Fibroblast of the aortic adventitia (primary cell): ENCODE measurements at regions not wholly inside any gene's neighbourhood (a gene's known extent, or its start where the extent isn't known, plus 50 kb on each side); places are given as distances from the start of the nearest gene placed in this dataset.
A peak's percentile ranks its signal among the peaks of the same experiment; 100 is the strongest.

ENCODE experiments used
- DNase-seq: peaks from one replicate; pipeline ENCODE4 v3.0.0-alpha.2; 2010; ENCODE audit warnings: low read depth
- H3K4me3 ChIP-seq: 2 replicates; pipeline ENCODE4 v1.5.1; 2011; ENCODE audit warnings: low read depth, mild to moderate bottlenecking, control low read depth, low read length, moderate library complexity
- CTCF ChIP-seq: IDR thresholded peaks from 2 replicates; pipeline ENCODE4 v1.5.1; 2011; ENCODE audit warnings: mild to moderate bottlenecking, low read length, control low read depth, inconsistent platforms; ENCODE audit not compliant: insufficient read depth

DNA sequence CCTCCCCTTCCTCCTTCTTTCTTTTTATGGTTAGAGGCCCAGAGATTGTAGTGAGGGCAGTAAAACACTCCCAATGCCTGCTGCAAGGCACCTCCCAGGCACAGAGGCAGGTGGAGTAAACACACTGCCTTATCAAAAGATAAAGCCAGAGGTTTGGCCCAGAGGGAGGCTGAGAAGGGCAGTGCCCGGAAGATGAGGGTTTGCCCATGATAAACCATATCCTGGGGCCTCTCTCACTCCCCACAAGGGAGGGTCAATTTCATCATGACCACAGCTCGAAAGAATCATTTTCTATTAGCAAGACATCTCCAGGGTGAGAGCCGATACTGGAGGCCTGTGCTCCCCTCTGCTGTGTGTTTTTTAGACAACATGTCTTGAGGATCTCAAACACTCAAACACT, 98.5 kb upstream of the FAM9C start:
- TF ChIP-seq CTCF: no peak
- no peak for DNase-seq
- H3K4me3 ChIP-seq: no peak overlapping the region

DNA sequence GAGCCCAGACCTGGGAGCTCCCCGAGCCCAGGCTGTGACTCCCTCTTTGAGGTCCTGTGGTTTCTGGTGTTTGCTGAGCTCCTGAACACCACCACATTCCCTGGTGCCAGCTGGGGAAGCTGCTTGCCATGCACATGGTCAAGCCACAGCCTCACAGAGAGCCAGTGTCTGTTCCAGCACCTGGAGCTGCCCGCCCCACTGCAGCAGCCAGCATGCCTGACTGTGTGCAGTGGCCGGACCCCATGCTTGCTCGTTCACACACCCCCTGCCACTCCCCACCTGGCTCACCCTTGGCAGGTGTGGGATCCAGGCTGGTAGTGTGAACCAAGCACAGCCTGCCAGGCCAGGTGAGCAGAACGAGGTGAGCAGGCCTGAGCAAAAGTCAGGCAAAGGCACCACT, 95.6 kb upstream of the FAM9C start:
- H3K4me3 ChIP-seq: no peak overlapping the region
- TF ChIP-seq CTCF: no peak

DNA sequence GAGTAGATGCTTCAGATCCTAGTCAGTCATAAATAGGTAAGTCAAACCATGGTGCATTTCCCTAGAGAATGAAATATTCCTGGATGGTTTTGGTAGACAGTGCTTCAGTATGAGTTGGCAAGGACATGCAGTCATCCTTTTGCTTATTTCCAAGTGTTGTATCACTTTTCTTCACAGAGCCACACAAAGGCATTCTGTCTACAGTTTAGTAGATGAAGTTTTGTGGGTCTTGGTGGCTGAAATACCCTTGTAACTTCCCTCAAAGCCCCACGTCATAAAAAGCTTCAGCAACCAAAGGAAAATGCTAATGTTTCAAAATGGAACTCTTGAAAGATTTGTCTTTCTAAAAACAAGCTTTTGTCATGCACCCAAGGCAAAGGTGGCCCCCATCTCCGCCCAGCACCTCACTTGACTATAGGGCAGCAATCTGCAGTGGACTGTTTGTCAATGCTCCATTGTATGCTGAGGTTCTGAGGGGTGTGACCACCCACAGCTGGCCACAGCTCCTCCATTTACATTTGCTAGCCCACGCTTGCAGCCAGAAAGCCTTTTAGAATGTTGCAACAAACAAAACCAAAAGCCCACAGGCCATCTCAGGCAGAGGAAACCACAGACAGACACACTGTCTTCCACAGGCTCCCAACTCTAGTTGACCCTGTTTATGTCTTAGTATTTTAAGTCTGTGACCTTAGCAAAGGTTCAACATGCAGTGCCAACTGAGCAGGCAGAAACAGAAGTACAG, 87.1 kb upstream of the FAM9C start:
- TF ChIP-seq CTCF: no peak
- no peak overlapping the region for H3K4me3 ChIP-seq
- no peak for DNase-seq

More for the DNA sequence above, 95.6 kb upstream of the FAM9C start:
- no peak for DNase-seq

DNA sequence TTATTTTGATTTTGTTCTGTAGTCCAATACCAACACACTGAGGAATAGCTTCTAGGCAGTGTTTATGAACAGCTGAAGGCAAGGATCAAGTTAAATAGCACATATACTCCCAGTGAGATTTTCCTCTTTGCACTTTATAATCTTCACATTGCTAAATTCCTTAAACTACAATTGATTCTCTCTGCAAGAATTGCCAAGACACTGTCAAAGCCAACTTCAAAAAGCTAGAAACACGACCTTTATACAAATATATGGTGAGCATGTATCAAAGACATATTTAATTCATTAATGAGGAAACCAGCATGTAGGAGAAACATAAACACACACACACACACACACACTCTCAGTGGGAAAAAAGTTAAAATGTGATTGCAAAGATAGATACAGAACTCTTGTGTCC, 86.4 kb upstream of the FAM9C start:
- DNase-seq: no peak
- H3K4me3 ChIP-seq: no peak overlapping the region
- no peak for TF ChIP-seq CTCF

DNA sequence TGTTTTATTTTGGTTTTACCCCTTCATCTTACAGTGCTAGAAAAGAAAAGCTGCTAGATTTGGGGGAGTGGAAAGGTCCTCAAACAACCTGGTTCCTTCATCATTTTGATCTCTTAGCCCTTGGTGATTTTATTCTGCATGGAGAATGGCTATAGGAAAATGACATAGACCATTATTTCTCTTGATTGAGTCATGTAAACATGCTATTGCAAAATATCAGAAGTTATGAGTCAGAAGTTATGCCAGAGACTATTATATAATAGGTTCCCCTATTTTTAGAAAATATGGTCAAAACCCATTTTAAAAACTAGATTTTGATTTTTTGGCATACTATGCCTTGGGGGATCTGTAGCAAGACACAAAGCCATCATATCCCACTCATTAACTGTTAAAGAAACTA, 83.7 kb upstream of the FAM9C start:
- no peak for TF ChIP-seq CTCF
- H3K4me3 ChIP-seq: no peak overlapping the region
- DNase-seq: peak; percentile 66

DNA sequence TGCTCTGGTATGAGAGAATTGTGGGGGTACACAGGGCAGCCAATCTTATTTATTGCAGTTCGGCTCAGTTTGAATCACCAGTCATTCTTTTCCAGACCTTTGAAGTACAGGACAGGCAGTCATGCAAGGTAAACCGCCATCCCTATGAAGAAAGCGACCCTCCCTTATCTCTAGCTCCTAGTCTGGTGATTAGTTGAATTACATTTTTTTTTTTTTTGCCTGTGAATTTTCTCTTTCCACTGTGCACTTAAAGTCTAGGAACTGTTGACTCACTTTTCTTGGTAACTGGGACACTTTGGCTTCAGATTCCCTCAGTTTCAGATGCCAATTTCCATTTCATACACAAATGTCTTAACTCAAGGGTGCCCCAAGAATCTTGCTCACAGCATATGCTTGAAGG, 82.4 kb upstream of the FAM9C start:
- DNase-seq: peak; percentile 75
- no peak overlapping the region for H3K4me3 ChIP-seq
- no peak for TF ChIP-seq CTCF

- no peak overlapping the region for H3K4me3 ChIP-seq
- no peak for DNase-seq
- TF ChIP-seq CTCF: no peak
Measured at GRCh38 chrX:13125188-13125587, 80.8 kb upstream of the FAM9C start.
